H1 (cell line): ENCODE measurements at regions not wholly inside any gene's neighbourhood (a gene's known extent, or its start where the extent isn't known, plus 50 kb on each side); places are given as distances from the start of the nearest gene placed in this dataset.

Source experiments
- CTCF ChIA-PET: fragments of 300-600 bp; sonication (Branson Sonifier 250); formaldehyde crosslinking; loops from one replicate; lab custom pipeline; 2021; ENCODE audit not compliant: partially characterized antibody; lab: Charles Lee
- POLR2A ChIA-PET: fragments of 300-600 bp; sonication (Branson Sonifier 250); formaldehyde crosslinking; loops from one replicate; lab custom pipeline; 2021; ENCODE audit warnings: inconsistent platforms; ENCODE audit not compliant: partially characterized antibody; lab: Charles Lee
- DNase-seq, 2 experiments: peaks; one replicate each; pipeline versions ENCODE4 v3.0.0 to v3.0.0-alpha.2; 2010 to 2022; ENCODE audit warnings: low spot score in 2 of 2, low read depth in 1 of 2, mixed read lengths in 1 of 2
- FAIRE-seq: peaks from 2 replicates; lab custom pipeline; 2011; peaks lifted over from hg19 to GRCh38; lab: Jason Lieb, UNC
- H2AFZ ChIP-seq: 2 replicates; pipeline ENCODE4 v1.8.1; 2012; ENCODE audit warnings: low read length, inconsistent platforms
- H2AK5ac ChIP-seq: 2 replicates; pipeline ENCODE4 v1.6.1; 2013; ENCODE audit warnings: low read depth, low read length
- H2BK120ac ChIP-seq: replicated peaks from 2 replicates; pipeline ENCODE3; 2013; ENCODE audit warnings: low read depth, low read length, inconsistent platforms
- H2BK12ac ChIP-seq: 2 replicates; pipeline ENCODE4 v1.6.1; 2013; ENCODE audit warnings: low read depth, low read length
- H2BK15ac ChIP-seq: 2 replicates; pipeline ENCODE4 v1.6.1; 2013; ENCODE audit warnings: low read length
- H2BK20ac ChIP-seq: 2 replicates; pipeline ENCODE4 v1.6.1; 2013; ENCODE audit warnings: low read length
- H2BK5ac ChIP-seq: 2 replicates; pipeline ENCODE4 v1.6.1; 2013; ENCODE audit warnings: low read depth, low read length
- H3K14ac ChIP-seq: 2 replicates; pipeline ENCODE4 v1.6.1; 2013; ENCODE audit warnings: inconsistent platforms; ENCODE audit not compliant: insufficient read length
- H3K18ac ChIP-seq: 2 replicates; pipeline ENCODE4 v1.6.1; 2013; ENCODE audit warnings: low read length; ENCODE audit errors: extremely low read depth
- H3K23ac ChIP-seq: 2 replicates; pipeline ENCODE4 v1.6.1; 2013; ENCODE audit warnings: inconsistent platforms; ENCODE audit not compliant: insufficient read length
- H3K23me2 ChIP-seq: 2 replicates; pipeline ENCODE4 v1.6.1; 2013; ENCODE audit warnings: low read depth, low read length
- H3K27ac ChIP-seq: 2 replicates; pipeline ENCODE4 v1.6.1; 2011; ENCODE audit warnings: low read depth, low read length, inconsistent platforms
- H3K27me3 ChIP-seq, 4 experiments: replicated peaks in 1 of 4; 1 replicate in 1 of 4; 2 replicates in 3 of 4; pipeline versions ENCODE4 v1.6.1 to v1.8.1; 2011 to 2013; ENCODE audit warnings: low read length in 3 of 4, mild to moderate bottlenecking in 3 of 4, inconsistent platforms in 2 of 4, mixed read lengths in 2 of 4, moderate library complexity in 1 of 4; ENCODE audit not compliant: control insufficient read depth in 3 of 4, insufficient read depth in 3 of 4; ENCODE audit errors: extremely low read depth in 1 of 4
- H3K36me3 ChIP-seq, 4 experiments: 2 replicates each; pipeline versions ENCODE4 v1.6.1 to v1.8.1; 2011 to 2013; ENCODE audit warnings: mild to moderate bottlenecking in 4 of 4, low read length in 3 of 4, moderate library complexity in 2 of 4, control low read depth in 1 of 4, inconsistent platforms in 1 of 4; ENCODE audit not compliant: insufficient read depth in 4 of 4, control insufficient read depth in 2 of 4
- H3K4ac ChIP-seq: replicated peaks from 2 replicates; pipeline ENCODE3; 2013; ENCODE audit warnings: low read length, low read depth, mixed read lengths, inconsistent platforms; ENCODE audit not compliant: insufficient read length
- H3K4me1 ChIP-seq, 4 experiments: replicated peaks in 1 of 4; 1 replicate in 1 of 4; 2 replicates in 3 of 4; pipeline versions ENCODE4 v1.6.1 to v1.8.1; 2011 to 2013; ENCODE audit warnings: low read length in 3 of 4, inconsistent platforms in 2 of 4, mixed read lengths in 1 of 4; ENCODE audit not compliant: insufficient read depth in 4 of 4, control insufficient read depth in 3 of 4
- H3K4me2 ChIP-seq, 2 experiments: 2 replicates each; pipeline versions ENCODE4 v1.6.1 to v1.8.1; 2011 to 2013; ENCODE audit warnings: low read depth in 2 of 2, low read length in 2 of 2, control low read depth in 1 of 2, inconsistent platforms in 1 of 2, mild to moderate bottlenecking in 1 of 2; ENCODE audit not compliant: insufficient read depth in 1 of 2
- H3K4me3 ChIP-seq, 4 experiments: fragments of 200-600, 300-600 bp in 1 of 4; sonication (generic), shearing (Covaris generic), sonication (Bioruptor Twin) in 1 of 4; 2 replicates each; pipeline versions ENCODE4 v1.5.1 to v1.8.1; 2011 to 2016; ENCODE audit warnings: low read length in 4 of 4, low read depth in 3 of 4, control low read depth in 2 of 4, inconsistent platforms in 2 of 4, mild to moderate bottlenecking in 2 of 4, mixed read lengths in 1 of 4, moderate library complexity in 1 of 4; ENCODE audit not compliant: insufficient read depth in 2 of 4; ENCODE audit errors: extremely low read depth in 1 of 4
- H3K56ac ChIP-seq: replicated peaks from 2 replicates; pipeline ENCODE3; 2013; ENCODE audit warnings: low read depth, mild to moderate bottlenecking, mixed read lengths, low read length, inconsistent platforms; ENCODE audit not compliant: insufficient read length
- H3K79me1 ChIP-seq: 2 replicates; pipeline ENCODE4 v1.6.1; 2013; ENCODE audit warnings: low read depth, low read length, control low read depth
- H3K79me2 ChIP-seq, 2 experiments: 2 replicates each; pipeline versions ENCODE4 v1.6.1 to v1.8.1; 2012 to 2013; ENCODE audit warnings: low read length in 2 of 2, mild to moderate bottlenecking in 2 of 2, inconsistent platforms in 1 of 2; ENCODE audit not compliant: insufficient read depth in 2 of 2, control insufficient read depth in 1 of 2
- H3K9ac ChIP-seq, 4 experiments: replicated peaks in 1 of 4; 1 replicate in 1 of 4; 2 replicates in 3 of 4; pipeline versions ENCODE4 v1.6.1 to v1.8.1; 2011 to 2013; ENCODE audit warnings: low read depth in 3 of 4, low read length in 3 of 4, control low read depth in 2 of 4, mild to moderate bottlenecking in 2 of 4, moderate library complexity in 2 of 4, inconsistent platforms in 1 of 4; ENCODE audit errors: extremely low read depth in 1 of 4
- H3K9me3 ChIP-seq, 2 experiments: 2 replicates each; pipeline versions ENCODE4 v1.6.1 to v1.8.1; 2012 to 2013; ENCODE audit warnings: mild to moderate bottlenecking in 2 of 2, moderate library complexity in 2 of 2, control low read depth in 1 of 2, inconsistent platforms in 1 of 2, low read depth in 1 of 2, low read length in 1 of 2, mixed read lengths in 1 of 2; ENCODE audit not compliant: insufficient read depth in 2 of 2
- H4K20me1 ChIP-seq, 2 experiments: replicated peaks in 1 of 2; 2 replicates each; pipeline versions ENCODE3 to v1.8.1; 2011 to 2013; ENCODE audit warnings: inconsistent platforms in 2 of 2, low read length in 2 of 2, mild to moderate bottlenecking in 1 of 2; ENCODE audit not compliant: insufficient read depth in 2 of 2, control insufficient read depth in 1 of 2
- H4K5ac ChIP-seq: 2 replicates; pipeline ENCODE4 v1.6.1; 2013; ENCODE audit warnings: low read length, low read depth, mixed read lengths, inconsistent platforms; ENCODE audit not compliant: insufficient read length
- H4K8ac ChIP-seq: 2 replicates; pipeline ENCODE4 v1.8.0; 2013; ENCODE audit warnings: mild to moderate bottlenecking, moderate library complexity, low read length, inconsistent platforms; ENCODE audit not compliant: insufficient read depth; ENCODE audit errors: extremely low read depth
- H4K91ac ChIP-seq: replicated peaks from 2 replicates; pipeline ENCODE3; 2013; ENCODE audit warnings: low read length, mixed read lengths, inconsistent platforms; ENCODE audit not compliant: insufficient read length
- FOSL1 ChIP-seq: IDR thresholded peaks from 2 replicates; pipeline ENCODE4 v1.6.1; 2011; ENCODE audit warnings: mild to moderate bottlenecking, low read depth, low read length, moderate library complexity; ENCODE audit not compliant: insufficient read depth
- GABPA ChIP-seq: IDR thresholded peaks from 2 replicates; pipeline ENCODE4 v1.6.1; 2011; ENCODE audit warnings: mild to moderate bottlenecking, low read length, moderate library complexity, borderline replicate concordance; ENCODE audit not compliant: insufficient read depth
- GTF2F1 ChIP-seq: IDR thresholded peaks from 2 replicates; pipeline ENCODE4 v1.6.1; 2012; ENCODE audit warnings: low read depth, low read length, improper control_type of control experiment, borderline replicate concordance
- KDM4A ChIP-seq: IDR thresholded peaks from one replicate; pipeline ENCODE4 v1.7.1; 2012; ENCODE audit warnings: low read depth, mild to moderate bottlenecking, moderate library complexity, low read length, inconsistent platforms; ENCODE audit not compliant: severe bottlenecking
- KDM5A ChIP-seq: fragments of 200-600 bp; IDR thresholded peaks from 2 replicates; pipeline ENCODE4 v1.7.1; 2012; ENCODE audit warnings: mild to moderate bottlenecking, low read length, inconsistent platforms, mixed read lengths
- MAFK ChIP-seq: IDR thresholded peaks from 2 replicates; pipeline ENCODE4 v1.6.1; 2012; ENCODE audit warnings: low read depth, mild to moderate bottlenecking, improper control_type of control experiment, low read length
- POLR2AphosphoS5 ChIP-seq: IDR thresholded peaks from 2 replicates; pipeline ENCODE4 v1.6.1; 2011; ENCODE audit warnings: low read depth, low read length
- RBBP5 ChIP-seq: IDR thresholded peaks from 2 replicates; pipeline ENCODE4 v1.7.1; 2012; ENCODE audit warnings: low read depth, mild to moderate bottlenecking, inconsistent platforms, low read length, moderate library complexity, borderline replicate concordance
- TAF1 ChIP-seq: IDR thresholded peaks from 2 replicates; pipeline ENCODE4 v1.6.1; 2011; ENCODE audit warnings: mild to moderate bottlenecking, low read depth, low read length
- WGBS, 2 experiments: shearing (Covaris generic) in 1 of 2; methylation state at CpG; one replicate each; pipeline versions ENCODE4 v1.1.6 to v1.1.7; 2013 to 2015; ENCODE audit warnings: low lambda C conversion rate in 2 of 2, mixed read lengths in 2 of 2, inconsistent platforms in 1 of 2, low coverage in 1 of 2, missing lambda C conversion rate in 1 of 2; ENCODE audit not compliant: insufficient replicate concordance in 2 of 2, insufficient coverage in 1 of 2, insufficient read length in 1 of 2; ENCODE audit errors: extremely low coverage in 1 of 2, missing lambda C conversion rate in 1 of 2; 5-methylcytosine and 5-hydroxymethylcytosine counted together
- TF ChIP-seq, protein P1 (sequence below): IDR thresholded peaks from 2 replicates; pipeline ENCODE4 v1.6.1; 2011; ENCODE audit warnings: low read length, improper control_type of control experiment
- TF ChIP-seq, protein P2 (sequence below): IDR thresholded peaks from 2 replicates; pipeline ENCODE4 v1.6.1; 2012; ENCODE audit warnings: inconsistent platforms

DNA sequence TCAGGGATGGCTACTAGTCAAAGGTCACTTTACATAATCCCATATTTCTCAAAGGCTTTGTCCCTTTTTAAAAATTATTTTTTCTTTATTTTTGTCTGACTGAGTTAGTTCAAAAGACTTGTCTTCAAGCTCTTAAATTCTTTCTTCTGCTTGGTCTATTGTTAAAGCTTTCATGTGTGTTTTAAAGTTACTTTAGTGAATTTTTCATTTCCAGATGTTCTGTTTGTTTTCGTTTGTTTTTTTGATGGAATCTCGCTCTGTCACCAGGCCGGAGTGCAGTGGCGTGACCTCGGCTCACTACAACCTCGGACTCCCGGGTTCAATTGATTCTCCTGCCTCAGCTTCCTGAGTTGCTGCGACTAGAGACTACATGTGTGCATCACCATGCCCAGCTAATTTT is 55.0 kb upstream of the SNCAIP start:
- Histone ChIP-seq H2BK120ac (no peak overlapping the region), H2AFZ (no peak overlapping the region), H3K9me3 (peaks cover 0 to 2% of the 10 kb centered on the region in 2 experiments; a peak in 1 of 4 replicates), H3K27me3 (peaks cover 0 to 1% (median 0%) of the 10 kb centered on the region in 4 experiments; a peak in 1 of 7 replicates), H4K5ac (no peak overlapping the region), H2BK12ac (no peak overlapping the region), H3K4me2 (no peak overlapping the region), H4K20me1 (no peaks in the 10 kb centered on the region), H3K14ac (no peak overlapping the region), H3K23me2 (no peaks in the 10 kb centered on the region), H3K56ac (no peak overlapping the region), H3K79me1 (no peaks in the 10 kb centered on the region), H2BK20ac (no peak overlapping the region), H3K9ac (no peak overlapping the region), H2BK5ac (no peak overlapping the region), H2AK5ac (no peak overlapping the region), H3K18ac (no peak overlapping the region), H3K23ac (no peak overlapping the region), H4K91ac (no peak overlapping the region), H2BK15ac (no peak overlapping the region), H3K4me3 (no peak overlapping the region), H3K79me2 (no peaks in the 10 kb centered on the region), H3K27ac (no peak overlapping the region), H3K4ac (no peak overlapping the region), H4K8ac (no peak overlapping the region), H3K36me3 (no peaks in the 10 kb centered on the region), H3K4me1 (no peaks in the 10 kb centered on the region)
- no peak for FAIRE-seq
- POLR2A ChIA-PET = no interaction called here
- no peak for DNase-seq
- CTCF ChIA-PET = interaction anchor here (1.2 to 2.9 kb wide), 2 partner anchors 61 to 236 kb away, joined by 3 to 12 read pairs; no protein-coding TSS in a partner anchor
- WGBS, 2 experiments = 90% methylated on average over 8 of the region's 8 CpGs; no CpG with 5 or more reads in 1 of the 2 experiments
- no peak for TF ChIP-seq KDM4A
- TF ChIP-seq MAFK = no peak
- TF ChIP-seq, protein P1, sequence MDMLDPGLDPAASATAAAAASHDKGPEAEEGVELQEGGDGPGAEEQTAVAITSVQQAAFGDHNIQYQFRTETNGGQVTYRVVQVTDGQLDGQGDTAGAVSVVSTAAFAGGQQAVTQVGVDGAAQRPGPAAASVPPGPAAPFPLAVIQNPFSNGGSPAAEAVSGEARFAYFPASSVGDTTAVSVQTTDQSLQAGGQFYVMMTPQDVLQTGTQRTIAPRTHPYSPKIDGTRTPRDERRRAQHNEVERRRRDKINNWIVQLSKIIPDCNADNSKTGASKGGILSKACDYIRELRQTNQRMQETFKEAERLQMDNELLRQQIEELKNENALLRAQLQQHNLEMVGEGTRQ = no peak
- no peak for TF ChIP-seq KDM5A
- TF ChIP-seq RBBP5 = no peak
- TF ChIP-seq GTF2F1 = no peak
- TF ChIP-seq POLR2AphosphoS5 = no peak
- no peak for TF ChIP-seq GABPA
- TF ChIP-seq TAF1 = no peak
- no peak for TF ChIP-seq FOSL1
- TF ChIP-seq, protein P2, sequence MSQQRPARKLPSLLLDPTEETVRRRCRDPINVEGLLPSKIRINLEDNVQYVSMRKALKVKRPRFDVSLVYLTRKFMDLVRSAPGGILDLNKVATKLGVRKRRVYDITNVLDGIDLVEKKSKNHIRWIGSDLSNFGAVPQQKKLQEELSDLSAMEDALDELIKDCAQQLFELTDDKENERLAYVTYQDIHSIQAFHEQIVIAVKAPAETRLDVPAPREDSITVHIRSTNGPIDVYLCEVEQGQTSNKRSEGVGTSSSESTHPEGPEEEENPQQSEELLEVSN = no peak
